Kidney (tissue), 13 donors: ENCODE measurements at regions not wholly inside any gene's neighbourhood (a gene's known extent, or its start where the extent isn't known, plus 50 kb on each side); places are given as distances from the start of the nearest gene placed in this dataset.

Experiments
- DNase-seq, 5 donors: peaks; one replicate each; pipeline ENCODE4 v3.0.0-alpha.2; 2013 to 2020
- FAIRE-seq: peaks from 2 replicates; lab custom pipeline; 2012; peaks lifted over from hg19 to GRCh38; lab: Jason Lieb, UNC
- H3K27ac ChIP-seq, 2 donors: one replicate each; pipeline ENCODE4 v1.7.0; 2013; ENCODE audit warnings: low read depth in 2 of 2, low read length in 2 of 2, inconsistent platforms in 1 of 2
- H3K27me3 ChIP-seq: one replicate; pipeline ENCODE4 v1.7.1; 2013; ENCODE audit warnings: low read length, inconsistent platforms; ENCODE audit not compliant: control insufficient read depth, insufficient read depth
- H3K36me3 ChIP-seq, 3 donors: one replicate each; pipeline versions ENCODE4 v1.7.0 to v1.7.1; 2013; ENCODE audit warnings: low read length in 3 of 3, control low read depth in 1 of 3, inconsistent platforms in 1 of 3; ENCODE audit not compliant: insufficient read depth in 3 of 3, control insufficient read depth in 2 of 3
- H3K4me1 ChIP-seq, 3 donors: one replicate each; pipeline versions ENCODE4 v1.7.0 to v1.7.1; 2013; ENCODE audit warnings: low read length in 3 of 3, inconsistent platforms in 1 of 3, low read depth in 1 of 3; ENCODE audit not compliant: control insufficient read depth in 2 of 3, insufficient read depth in 2 of 3
- H3K4me3 ChIP-seq, 3 donors: one replicate each; pipeline versions ENCODE4 v1.7.0 to v1.8.1; 2013; ENCODE audit warnings: low read length in 3 of 3, control low read depth in 1 of 3, inconsistent platforms in 1 of 3
- H3K9ac ChIP-seq, 3 donors: one replicate each; pipeline versions ENCODE4 v1.7.0 to v1.7.1; 2013; ENCODE audit warnings: low read length in 3 of 3, control low read depth in 1 of 3, inconsistent platforms in 1 of 3
- H3K9me3 ChIP-seq, 3 donors: one replicate each; pipeline versions ENCODE4 v1.7.0 to v1.7.1; 2013; ENCODE audit warnings: low read length in 3 of 3, control low read depth in 1 of 3, inconsistent platforms in 1 of 3; ENCODE audit not compliant: control insufficient read depth in 2 of 3, insufficient read depth in 1 of 3
- CTCF ChIP-seq: IDR thresholded peaks from 3 replicates; pipeline ENCODE4 v1.5.1; 2012; ENCODE audit warnings: mild to moderate bottlenecking, moderate library complexity, borderline replicate concordance; ENCODE audit not compliant: insufficient read depth; ENCODE audit errors: extremely low read depth
- intact Hi-C: fragments of 100-400 bp; cut with DNase I; formaldehyde crosslinking; loops from one replicate; pipeline ENCODE4 v1.11.1; 2022
- donor health status: control.
- donor health status: control.
- donor health status: control.
- donor health status: control.
- donor health status: control.
- donor health status: DM: yes; HTN: yes; CAD: no.
- donor health status: Normal renal cell carcinoma (clear cell type).

DNA sequence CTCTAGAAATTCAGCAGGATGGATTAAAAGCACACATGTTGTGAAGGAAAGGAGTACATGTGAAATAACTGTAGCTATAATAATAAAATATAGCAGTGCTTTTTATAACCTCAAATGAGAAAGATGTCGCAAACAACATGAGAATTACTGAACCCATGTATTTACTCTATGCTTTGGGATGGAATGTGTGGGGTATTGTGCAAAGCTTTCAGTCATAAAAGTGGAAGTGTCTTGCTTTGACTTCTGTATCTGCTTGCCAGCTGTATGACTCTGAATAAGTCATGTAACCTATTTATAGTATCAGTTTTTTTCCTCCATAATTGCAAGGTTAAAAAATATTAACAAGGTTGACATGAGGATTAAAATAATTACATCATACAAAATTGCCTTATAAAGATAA is 519.3 kb upstream of the CADM2 start:
- H3K9ac ChIP-seq, result no peak overlapping the region
- no peaks in the 10 kb centered on the region for H3K36me3 ChIP-seq
- no peaks in the 10 kb centered on the region for H3K4me1 ChIP-seq
- intact Hi-C loops, result no loop called here
- FAIRE-seq, result no peak
- no peaks in the 10 kb centered on the region for H3K9me3 ChIP-seq
- H3K27me3 ChIP-seq, result no peaks in the 10 kb centered on the region
- H3K27ac ChIP-seq, result no peak overlapping the region
- no peak for DNase-seq
- H3K4me3 ChIP-seq, result no peak overlapping the region
- no peak for TF ChIP-seq CTCF

- no peak for FAIRE-seq
Observed at GRCh38 chr3:84440291-84440690, 518.5 kb upstream of the CADM2 start.

DNA sequence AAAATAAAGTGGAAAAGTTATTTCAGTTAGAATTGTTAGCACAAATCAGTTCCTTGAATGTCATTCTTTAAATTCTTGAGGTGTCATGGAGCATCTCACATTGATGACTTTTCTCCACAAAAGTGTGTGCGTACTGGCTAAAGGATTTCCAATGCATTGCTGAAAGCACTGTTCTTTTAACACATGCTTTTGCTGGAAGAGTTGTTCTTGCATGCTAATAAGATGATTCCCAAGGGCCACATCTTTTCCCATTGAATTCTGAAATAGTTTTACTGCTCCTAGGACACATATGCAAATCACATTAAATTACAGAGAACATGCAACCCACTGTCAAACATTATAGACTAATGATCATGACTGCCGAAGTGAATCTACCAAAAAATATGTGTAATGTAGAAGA is 516.3 kb upstream of the CADM2 start:
- Histone ChIP-seq H3K9ac (no peak overlapping the region), H3K4me3 (no peak overlapping the region), H3K27me3 (no peaks in the 10 kb centered on the region), H3K9me3 (no peaks in the 10 kb centered on the region), H3K4me1 (no peaks in the 10 kb centered on the region), H3K36me3 (no peaks in the 10 kb centered on the region), H3K27ac (no peak overlapping the region)
- TF ChIP-seq CTCF, result no peak
- intact Hi-C loops, result no loop called here
- no peak for DNase-seq
- FAIRE-seq, result no peak

More at GRCh38 chr3:84440291-84440690, 518.5 kb upstream of the CADM2 start:
- H3K9ac ChIP-seq, result no peak overlapping the region
- H3K4me3 ChIP-seq, result no peak overlapping the region
- no peak overlapping the region for H3K27ac ChIP-seq
- no peaks in the 10 kb centered on the region for H3K9me3 ChIP-seq
- TF ChIP-seq CTCF, result no peak
- intact Hi-C loops, result no loop called here
- DNase-seq, result peak in 3 of 5 donors; percentile 10 to 21 (median 16)
- H3K36me3 ChIP-seq, result no peaks in the 10 kb centered on the region
- no peaks in the 10 kb centered on the region for H3K27me3 ChIP-seq
- no peaks in the 10 kb centered on the region for H3K4me1 ChIP-seq
